ENCODE measurements at regions not wholly inside any gene's neighbourhood (a gene's known extent, or its start where the extent isn't known, plus 50 kb on each side); places are given as distances from the start of the nearest gene placed in this dataset.

DNA sequence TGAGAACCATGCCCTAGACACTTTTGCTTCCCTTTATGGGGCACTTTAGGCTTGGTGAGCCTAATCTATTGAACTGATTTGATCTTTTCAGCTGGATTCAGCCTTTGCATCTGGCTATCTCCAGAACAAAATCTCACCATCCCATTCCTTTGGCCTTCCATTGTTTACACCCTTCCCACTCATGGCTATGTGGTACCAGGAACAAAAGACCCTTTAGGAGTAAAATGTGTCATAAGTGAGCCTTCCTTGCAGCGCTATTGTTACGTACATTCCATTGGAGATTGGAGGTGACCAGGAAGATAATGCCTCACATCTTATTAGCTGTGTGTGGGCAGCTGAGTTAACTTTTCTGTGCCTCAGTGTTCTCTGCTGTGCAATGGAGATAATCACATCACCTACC is 188.4 kb downstream of the SATB1 start:
- TF ChIP-seq, protein P1, sequence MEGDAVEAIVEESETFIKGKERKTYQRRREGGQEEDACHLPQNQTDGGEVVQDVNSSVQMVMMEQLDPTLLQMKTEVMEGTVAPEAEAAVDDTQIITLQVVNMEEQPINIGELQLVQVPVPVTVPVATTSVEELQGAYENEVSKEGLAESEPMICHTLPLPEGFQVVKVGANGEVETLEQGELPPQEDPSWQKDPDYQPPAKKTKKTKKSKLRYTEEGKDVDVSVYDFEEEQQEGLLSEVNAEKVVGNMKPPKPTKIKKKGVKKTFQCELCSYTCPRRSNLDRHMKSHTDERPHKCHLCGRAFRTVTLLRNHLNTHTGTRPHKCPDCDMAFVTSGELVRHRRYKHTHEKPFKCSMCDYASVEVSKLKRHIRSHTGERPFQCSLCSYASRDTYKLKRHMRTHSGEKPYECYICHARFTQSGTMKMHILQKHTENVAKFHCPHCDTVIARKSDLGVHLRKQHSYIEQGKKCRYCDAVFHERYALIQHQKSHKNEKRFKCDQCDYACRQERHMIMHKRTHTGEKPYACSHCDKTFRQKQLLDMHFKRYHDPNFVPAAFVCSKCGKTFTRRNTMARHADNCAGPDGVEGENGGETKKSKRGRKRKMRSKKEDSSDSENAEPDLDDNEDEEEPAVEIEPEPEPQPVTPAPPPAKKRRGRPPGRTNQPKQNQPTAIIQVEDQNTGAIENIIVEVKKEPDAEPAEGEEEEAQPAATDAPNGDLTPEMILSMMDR (IDR thresholded peaks at IDR 0.05) = no peak
- Histone ChIP-seq H3K4me3 (no peak overlapping the region), H3K9me3 (no peaks in the 10 kb centered on the region), H3K36me3 (no peaks in the 10 kb centered on the region), H3K27ac (no peak overlapping the region), H3K4me1 (no peaks in the 10 kb centered on the region), H3K27me3 (no peaks in the 10 kb centered on the region)
- ATAC-seq = no peak
- intact Hi-C loops (cut with DNase I) = no loop called here
- DNase-seq = no peak

DNA sequence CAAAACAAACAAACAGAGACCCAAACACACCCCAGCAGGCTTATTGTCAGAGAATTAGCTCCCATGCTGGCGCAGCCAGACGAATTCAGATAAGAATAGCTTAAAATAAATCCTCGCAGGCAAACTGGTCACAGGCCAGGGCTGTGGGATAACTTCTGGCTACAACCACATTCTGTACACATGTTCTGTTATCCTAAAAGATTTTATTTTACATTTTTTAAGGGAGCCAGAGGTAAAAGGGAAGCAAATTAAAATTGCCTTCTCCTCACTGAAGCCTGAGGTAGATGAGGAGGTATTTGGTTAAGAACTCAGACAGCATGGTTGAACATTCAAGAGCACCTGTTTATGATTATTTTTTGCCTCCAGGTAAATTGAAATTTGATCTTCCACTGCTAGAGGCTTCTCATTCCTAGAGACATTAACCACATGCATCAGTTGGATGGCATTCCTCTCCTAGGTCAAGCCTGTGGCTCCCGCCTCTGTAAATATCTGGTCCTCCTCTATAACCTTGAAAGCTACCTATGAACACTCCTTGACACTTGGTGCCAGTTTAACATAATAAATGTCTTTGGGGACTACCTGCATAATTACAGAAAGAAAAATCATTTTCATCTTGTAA is 190.3 kb downstream of the SATB1 start:
- H3K4me1 ChIP-seq = no peaks in the 10 kb centered on the region
- DNase-seq (no peak), ATAC-seq (no peak)
- intact Hi-C loops (cut with DNase I) = no loop called here
- H3K9me3 ChIP-seq = no peaks in the 10 kb centered on the region
- no peak overlapping the region for H3K4me3 ChIP-seq
- no peaks in the 10 kb centered on the region for H3K27me3 ChIP-seq
- TF ChIP-seq, protein P1 (IDR thresholded peaks at IDR 0.05) = no peak
- H3K36me3 ChIP-seq = no peaks in the 10 kb centered on the region
- H3K27ac ChIP-seq = no peak overlapping the region

DNA sequence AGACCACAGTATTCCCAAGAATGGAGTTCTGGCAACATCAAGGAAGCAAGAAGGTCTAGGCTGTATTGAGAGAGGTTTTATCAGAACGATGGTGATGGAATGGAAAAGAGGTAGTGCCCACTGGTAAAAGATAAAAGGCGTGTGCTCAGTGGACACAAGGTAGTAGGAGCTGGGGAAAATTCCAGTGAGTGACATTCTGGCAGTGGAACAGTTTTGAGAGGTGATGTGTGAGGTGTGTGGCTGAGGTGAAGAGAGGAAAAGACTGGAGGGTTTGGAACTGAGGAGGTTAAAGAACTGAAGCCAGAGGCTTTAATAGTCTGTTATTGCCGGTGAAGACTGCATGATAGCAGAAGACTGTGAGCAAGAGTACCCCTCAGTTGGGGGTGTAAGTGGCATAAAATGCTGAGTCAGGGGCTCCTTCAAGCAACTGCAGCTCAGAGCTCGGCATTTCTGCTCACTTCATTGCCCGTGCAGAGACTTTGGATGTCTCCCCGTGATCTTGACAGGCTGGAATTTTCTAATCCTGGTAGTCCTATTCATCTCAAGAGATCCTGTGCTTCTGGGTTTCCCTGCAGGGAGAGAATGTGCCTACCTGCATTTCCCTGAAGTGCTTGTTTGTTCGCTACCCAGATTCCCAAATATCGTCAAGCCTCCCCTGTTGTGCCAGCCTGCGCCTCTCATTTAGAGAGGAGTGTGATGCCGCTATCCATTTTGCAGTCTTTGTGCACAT is 191.0 kb downstream of the SATB1 start:
- TF ChIP-seq, protein P1 (IDR thresholded peaks at IDR 0.05) = no peak
- ATAC-seq (no peak), DNase-seq (no peak)
- Histone ChIP-seq H3K4me3 (no peak overlapping the region), H3K27ac (no peak overlapping the region), H3K27me3 (no peaks in the 10 kb centered on the region), H3K4me1 (no peaks in the 10 kb centered on the region), H3K9me3 (no peaks in the 10 kb centered on the region), H3K36me3 (no peaks in the 10 kb centered on the region)
- intact Hi-C loops (cut with DNase I) = no loop called here

DNA sequence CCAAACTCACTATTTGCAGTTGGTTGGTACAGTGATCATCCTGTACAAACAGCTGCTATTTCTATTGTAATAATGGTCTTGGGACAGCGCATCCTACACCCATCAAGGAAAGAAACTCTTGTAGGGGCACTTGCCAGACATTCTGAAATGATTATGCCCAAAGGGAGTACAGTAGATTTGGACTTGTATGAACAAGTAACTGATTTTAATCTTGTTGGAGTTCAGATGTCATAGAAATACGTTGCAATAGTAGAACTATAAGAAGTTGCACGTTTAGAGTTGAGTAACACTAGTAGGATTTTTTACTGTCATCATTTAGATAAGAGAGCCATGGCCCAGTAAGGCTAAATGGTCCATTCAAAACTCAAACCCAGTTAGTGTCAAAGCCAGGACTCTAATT is 192.8 kb downstream of the SATB1 start:
- H3K27me3 ChIP-seq = no peaks in the 10 kb centered on the region
- ATAC-seq = no peak
- no peaks in the 10 kb centered on the region for H3K9me3 ChIP-seq

DNA sequence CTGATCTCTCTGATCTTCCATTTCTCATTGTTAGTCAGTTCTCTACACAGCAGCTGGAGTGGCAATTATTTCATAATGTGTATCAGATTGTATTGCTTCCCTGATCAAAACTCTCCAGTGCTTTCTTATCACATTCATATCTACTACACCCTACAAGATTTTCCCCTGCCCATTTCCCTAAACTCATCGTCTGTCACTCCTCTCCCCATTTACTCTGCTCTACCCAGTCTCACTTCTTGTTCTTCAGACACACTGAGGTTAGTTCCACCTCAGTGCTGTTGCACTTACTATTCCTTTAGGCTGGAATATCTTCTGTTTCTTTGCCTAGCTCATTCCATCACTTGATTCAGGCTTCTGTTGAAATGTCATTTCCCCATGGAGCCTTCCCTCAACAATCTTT is 197.1 kb downstream of the SATB1 start:
- H3K27ac ChIP-seq = no peak overlapping the region
- ATAC-seq (no peak), DNase-seq (no peak)
- no peaks in the 10 kb centered on the region for H3K27me3 ChIP-seq
- no peak overlapping the region for H3K4me3 ChIP-seq
- intact Hi-C loops (cut with DNase I) = no loop called here
- TF ChIP-seq, protein P1 (IDR thresholded peaks at IDR 0.05) = no peak
- H3K4me1 ChIP-seq = no peaks in the 10 kb centered on the region
- H3K36me3 ChIP-seq = no peaks in the 10 kb centered on the region
- H3K9me3 ChIP-seq = no peaks in the 10 kb centered on the region

More for the DNA sequence above, 192.8 kb downstream of the SATB1 start:
- no peak for DNase-seq
- Histone ChIP-seq H3K27ac (no peak overlapping the region), H3K36me3 (no peaks in the 10 kb centered on the region), H3K4me3 (no peak overlapping the region), H3K4me1 (no peaks in the 10 kb centered on the region)
- TF ChIP-seq, protein P1 (IDR thresholded peaks at IDR 0.05) = no peak
- intact Hi-C loops (cut with DNase I) = no loop called here

Measured in upper lobe of right lung (tissue), 1 donor.